ENCODE measurements at regions not wholly inside any gene's neighbourhood (a gene's known extent, or its start where the extent isn't known, plus 50 kb on each side); places are given as distances from the start of the nearest gene placed in this dataset.

- TF ChIP-seq L3MBTL2 (conservative IDR thresholded peaks at IDR 0.05) (no peak), SP1 (IDR thresholded peaks at IDR 0.05) (no peak), TARDBP (IDR thresholded peaks at IDR 0.05) (no peak), FOXM1 (IDR thresholded peaks at IDR 0.05; ENCODE audit: borderline replicate concordance) (no peak), PKNOX1 (IDR thresholded peaks at IDR 0.05) (no peak), ARNT (IDR thresholded peaks at IDR 0.05) (no peak), SUZ12 (IDR thresholded peaks at IDR 0.05) (no peak), BHLHE40 (IDR thresholded peaks at IDR 0.05; ENCODE audit: borderline replicate concordance) (no peak)
Observed at GRCh38 chr9:10773136-10773535, 160.3 kb upstream of the PTPRD start.
